Fibroblast of lung (primary cell): ENCODE measurements at regions not wholly inside any gene's neighbourhood (a gene's known extent, or its start where the extent isn't known, plus 50 kb on each side); places are given as distances from the start of the nearest gene placed in this dataset.

Source experiments
- DNase-seq, 2 donors: peaks; one replicate each; pipeline versions ENCODE4 v3.0.0 to v3.0.0-alpha.2; 2010; ENCODE audit warnings: low read depth in 2 of 2
- H2AFZ ChIP-seq: 2 replicates; pipeline ENCODE4 v1.5.1; 2012; ENCODE audit warnings: low read length, control low read depth, inconsistent platforms
- H3K27ac ChIP-seq: 2 replicates; pipeline ENCODE4 v1.5.1; 2011; ENCODE audit warnings: low read length, control low read depth; ENCODE audit not compliant: insufficient read depth
- H3K27me3 ChIP-seq: 2 replicates; pipeline ENCODE4 v1.5.1; 2011; ENCODE audit warnings: mild to moderate bottlenecking, low read length; ENCODE audit not compliant: control insufficient read depth, insufficient read depth
- H3K36me3 ChIP-seq: 2 replicates; pipeline ENCODE4 v1.5.1; 2011; ENCODE audit warnings: low read length; ENCODE audit not compliant: control insufficient read depth, insufficient read depth
- H3K4me1 ChIP-seq: 2 replicates; pipeline ENCODE4 v1.5.1; 2011; ENCODE audit warnings: low read length; ENCODE audit not compliant: control insufficient read depth, insufficient read depth; ENCODE audit errors: extremely low read depth
- H3K4me2 ChIP-seq: 2 replicates; pipeline ENCODE4 v1.5.1; 2011; ENCODE audit warnings: low read length, control low read depth; ENCODE audit not compliant: insufficient read depth; ENCODE audit errors: extremely low read depth
- H3K4me3 ChIP-seq, 4 experiments: fragments of 200-600 bp in 1 of 4; sonication (generic) in 1 of 4; replicated peaks in 1 of 4; 2 replicates each; pipeline ENCODE4 v1.5.1; 2011 to 2016; ENCODE audit warnings: low read length in 4 of 4, low read depth in 3 of 4, mild to moderate bottlenecking in 3 of 4, control low read depth in 2 of 4, inconsistent platforms in 1 of 4, mixed read lengths in 1 of 4; ENCODE audit not compliant: insufficient read depth in 1 of 4; ENCODE audit errors: control extremely low read depth in 1 of 4
- H3K79me2 ChIP-seq: 2 replicates; pipeline ENCODE4 v1.5.1; 2012; ENCODE audit warnings: mild to moderate bottlenecking, low read length, inconsistent platforms; ENCODE audit not compliant: control insufficient read depth, insufficient read depth
- H3K9ac ChIP-seq: 2 replicates; pipeline ENCODE4 v1.5.1; 2011; ENCODE audit warnings: mild to moderate bottlenecking, low read length, control low read depth; ENCODE audit not compliant: insufficient read depth
- H3K9me3 ChIP-seq: 2 replicates; pipeline ENCODE4 v1.5.1; 2012; ENCODE audit warnings: low read depth, low read length; ENCODE audit not compliant: control insufficient read depth, insufficient read depth
- H4K20me1 ChIP-seq: 2 replicates; pipeline ENCODE4 v1.5.1; 2011; ENCODE audit warnings: low read length; ENCODE audit not compliant: control insufficient read depth, insufficient read depth; ENCODE audit errors: extremely low read depth
- EZH2 ChIP-seq: IDR thresholded peaks from 2 replicates; pipeline ENCODE4 v1.5.1; 2012; ENCODE audit warnings: low read length, control low read depth, mild to moderate bottlenecking; ENCODE audit errors: missing control alignments
- TF ChIP-seq, protein P1 (sequence below), 2 donors: IDR thresholded peaks in 1 of 2; conservative IDR thresholded peaks in 1 of 2; 1 replicate in 1 of 2; 2 replicates in 1 of 2; pipeline ENCODE4 v1.5.1; 2011 to 2012; ENCODE audit warnings: low read length in 2 of 2, control low read depth in 1 of 2, inconsistent platforms in 1 of 2, low read depth in 1 of 2, mild to moderate bottlenecking in 1 of 2

DNA sequence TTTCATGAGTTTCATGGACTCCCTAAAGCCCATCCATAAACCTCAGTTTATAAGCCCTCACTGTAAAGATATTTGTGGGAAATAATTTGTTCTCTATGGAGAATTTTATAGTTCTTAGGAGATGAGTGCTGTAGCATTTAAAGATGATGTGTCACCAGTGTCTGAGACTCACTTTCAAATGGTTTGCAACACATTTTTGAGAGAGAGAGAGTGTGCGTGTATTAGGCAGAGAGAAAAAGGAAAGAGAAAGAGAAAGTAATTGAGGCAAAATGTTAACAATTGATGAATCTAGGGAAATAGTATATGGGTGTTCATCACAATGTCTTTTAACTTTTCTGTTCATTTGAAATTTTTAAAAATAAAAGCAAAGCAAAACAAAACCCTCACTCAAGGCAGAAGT lies 479.0 kb downstream of the ZSWIM6 start:
- DNase-seq = peak in 1 of 2 donors; percentile 38
- Histone ChIP-seq H3K27ac (no peak overlapping the region), H3K4me3 (no peak overlapping the region), H3K4me2 (no peak overlapping the region), H3K27me3 (no peaks in the 10 kb centered on the region), H3K9me3 (no peaks in the 10 kb centered on the region), H4K20me1 (no peaks in the 10 kb centered on the region), H3K79me2 (no peaks in the 10 kb centered on the region), H3K9ac (no peak overlapping the region), H3K36me3 (no peaks in the 10 kb centered on the region), H3K4me1 (no peaks in the 10 kb centered on the region), H2AFZ (no peak overlapping the region)
- TF ChIP-seq, protein P1, sequence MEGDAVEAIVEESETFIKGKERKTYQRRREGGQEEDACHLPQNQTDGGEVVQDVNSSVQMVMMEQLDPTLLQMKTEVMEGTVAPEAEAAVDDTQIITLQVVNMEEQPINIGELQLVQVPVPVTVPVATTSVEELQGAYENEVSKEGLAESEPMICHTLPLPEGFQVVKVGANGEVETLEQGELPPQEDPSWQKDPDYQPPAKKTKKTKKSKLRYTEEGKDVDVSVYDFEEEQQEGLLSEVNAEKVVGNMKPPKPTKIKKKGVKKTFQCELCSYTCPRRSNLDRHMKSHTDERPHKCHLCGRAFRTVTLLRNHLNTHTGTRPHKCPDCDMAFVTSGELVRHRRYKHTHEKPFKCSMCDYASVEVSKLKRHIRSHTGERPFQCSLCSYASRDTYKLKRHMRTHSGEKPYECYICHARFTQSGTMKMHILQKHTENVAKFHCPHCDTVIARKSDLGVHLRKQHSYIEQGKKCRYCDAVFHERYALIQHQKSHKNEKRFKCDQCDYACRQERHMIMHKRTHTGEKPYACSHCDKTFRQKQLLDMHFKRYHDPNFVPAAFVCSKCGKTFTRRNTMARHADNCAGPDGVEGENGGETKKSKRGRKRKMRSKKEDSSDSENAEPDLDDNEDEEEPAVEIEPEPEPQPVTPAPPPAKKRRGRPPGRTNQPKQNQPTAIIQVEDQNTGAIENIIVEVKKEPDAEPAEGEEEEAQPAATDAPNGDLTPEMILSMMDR (conservative IDR thresholded peaks at IDR 0.05 in 1 of 2, IDR thresholded peaks at IDR 0.05 in 1 of 2; ENCODE audit: low read depth in 1 of 2, low read length in 2 of 2) = no peak
- TF ChIP-seq EZH2 = no peak

DNA sequence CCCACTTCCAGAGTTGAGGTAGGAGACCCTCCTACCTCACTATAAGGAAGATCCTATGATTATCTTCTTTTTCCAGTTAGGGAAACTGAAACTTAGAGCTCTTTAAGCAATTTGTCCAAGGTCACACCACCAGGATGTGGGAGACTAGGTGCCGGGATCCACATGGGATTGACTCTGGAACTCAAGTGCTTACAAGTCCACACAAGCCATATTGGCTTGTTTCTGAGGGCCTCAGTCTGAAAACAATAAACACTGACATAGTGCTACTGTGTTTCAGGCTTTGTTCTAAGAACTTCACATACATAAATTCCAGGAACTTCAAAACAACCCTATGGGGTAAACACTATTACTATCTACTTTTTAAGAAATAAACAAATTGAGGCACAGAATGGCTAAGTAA lies 481.3 kb downstream of the ZSWIM6 start:
- no peak overlapping the region for H3K27ac ChIP-seq

DNA sequence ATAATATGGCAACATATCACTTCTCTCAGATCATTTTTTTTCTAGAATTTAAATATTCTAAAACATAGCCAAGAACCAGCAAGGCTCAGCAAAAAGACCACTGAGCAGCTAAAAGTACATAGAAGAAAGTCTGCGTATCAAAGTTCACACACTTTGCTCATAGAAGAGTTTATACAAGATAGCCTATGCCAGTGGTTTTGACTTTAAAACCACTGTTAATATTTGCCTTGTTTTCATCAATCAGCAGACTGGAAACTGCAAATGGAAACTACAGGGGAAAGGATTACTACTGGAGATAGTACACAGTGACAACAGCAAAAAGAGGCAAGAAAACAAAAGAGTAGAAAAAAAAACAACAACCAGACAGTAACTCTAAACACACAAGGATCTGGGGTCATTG lies 483.3 kb downstream of the ZSWIM6 start:
- Histone ChIP-seq H3K27ac (no peak overlapping the region), H3K9ac (no peak overlapping the region), H3K27me3 (no peaks in the 10 kb centered on the region), H3K36me3 (no peaks in the 10 kb centered on the region), H3K4me1 (no peaks in the 10 kb centered on the region), H4K20me1 (no peaks in the 10 kb centered on the region), H3K4me3 (no peak overlapping the region), H3K4me2 (no peak overlapping the region), H3K79me2 (no peaks in the 10 kb centered on the region), H2AFZ (no peak overlapping the region), H3K9me3 (no peaks in the 10 kb centered on the region)
- DNase-seq = no peak
- no peak for TF ChIP-seq EZH2
- TF ChIP-seq, protein P1 (conservative IDR thresholded peaks at IDR 0.05 in 1 of 2, IDR thresholded peaks at IDR 0.05 in 1 of 2; ENCODE audit: low read depth in 1 of 2, low read length in 2 of 2) = no peak

More for the DNA sequence above, 481.3 kb downstream of the ZSWIM6 start:
- no peak for DNase-seq
- Histone ChIP-seq H3K9me3 (no peaks in the 10 kb centered on the region), H3K36me3 (no peaks in the 10 kb centered on the region), H3K9ac (no peak overlapping the region), H3K4me1 (no peaks in the 10 kb centered on the region), H2AFZ (no peak overlapping the region), H3K79me2 (no peaks in the 10 kb centered on the region), H3K4me2 (no peak overlapping the region), H4K20me1 (no peaks in the 10 kb centered on the region), H3K4me3 (no peak overlapping the region), H3K27me3 (no peaks in the 10 kb centered on the region)
- TF ChIP-seq, protein P1 (conservative IDR thresholded peaks at IDR 0.05 in 1 of 2, IDR thresholded peaks at IDR 0.05 in 1 of 2; ENCODE audit: low read depth in 1 of 2, low read length in 2 of 2) = no peak
- TF ChIP-seq EZH2 = no peak
